Thyroid gland (tissue), 4 donors: ENCODE measurements at regions not wholly inside any gene's neighbourhood (a gene's known extent, or its start where the extent isn't known, plus 50 kb on each side); places are given as distances from the start of the nearest gene placed in this dataset.

Source experiments
- POLR2A ChIP-seq, 2 donors: fragments of 450-650 bp; IDR thresholded peaks; one replicate each; pipeline ENCODE4 v1.6.1; 2017; ENCODE audit warnings: antibody characterized with exemption in 2 of 2, mild to moderate bottlenecking in 2 of 2, moderate library complexity in 1 of 2
- TF ChIP-seq, protein P1 (sequence below), 6 experiments: fragments of 200-600 bp in 3 of 6; fragments of 450-650 bp in 3 of 6; sonication (generic) in 3 of 6; IDR thresholded peaks; one replicate each; pipeline ENCODE4 v1.5.1; 2016 to 2019; ENCODE audit warnings: antibody characterized with exemption in 6 of 6, mild to moderate bottlenecking in 2 of 6, inconsistent platforms in 1 of 6, moderate library complexity in 1 of 6

DNA sequence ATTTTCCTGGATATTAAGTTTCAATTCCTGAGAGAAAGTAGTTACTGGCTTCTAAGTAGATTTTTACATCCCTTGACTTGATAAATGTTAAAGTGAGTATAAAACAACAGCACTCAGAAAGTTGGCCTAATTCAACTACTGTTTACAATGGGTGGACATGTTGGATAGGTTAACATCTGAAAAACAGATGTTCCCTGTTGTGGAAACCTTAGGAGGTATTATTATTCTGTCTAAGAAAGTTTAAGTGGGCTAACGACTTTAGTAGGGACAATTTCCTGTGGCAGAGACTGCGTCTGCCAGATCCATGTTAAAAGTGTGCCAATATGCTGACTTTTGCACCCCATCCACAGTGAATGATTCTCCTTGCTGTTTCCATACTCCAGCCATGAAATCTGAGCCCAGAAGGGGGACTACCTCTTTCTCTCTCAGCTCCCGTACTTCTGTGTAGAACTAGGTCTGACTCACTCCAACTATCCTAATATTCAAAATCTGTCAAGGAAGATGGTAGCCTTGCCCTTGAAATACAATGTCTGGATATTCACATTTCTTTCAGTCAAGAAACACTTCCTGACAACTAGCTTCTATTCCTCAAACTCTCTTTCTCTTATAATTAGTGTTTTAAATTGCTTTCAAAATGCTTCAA lies 327.5 kb upstream of the HNRNPA3 start:
- no peak for TF ChIP-seq POLR2A (IDR thresholded peaks at IDR 0.05)
- TF ChIP-seq, protein P1, sequence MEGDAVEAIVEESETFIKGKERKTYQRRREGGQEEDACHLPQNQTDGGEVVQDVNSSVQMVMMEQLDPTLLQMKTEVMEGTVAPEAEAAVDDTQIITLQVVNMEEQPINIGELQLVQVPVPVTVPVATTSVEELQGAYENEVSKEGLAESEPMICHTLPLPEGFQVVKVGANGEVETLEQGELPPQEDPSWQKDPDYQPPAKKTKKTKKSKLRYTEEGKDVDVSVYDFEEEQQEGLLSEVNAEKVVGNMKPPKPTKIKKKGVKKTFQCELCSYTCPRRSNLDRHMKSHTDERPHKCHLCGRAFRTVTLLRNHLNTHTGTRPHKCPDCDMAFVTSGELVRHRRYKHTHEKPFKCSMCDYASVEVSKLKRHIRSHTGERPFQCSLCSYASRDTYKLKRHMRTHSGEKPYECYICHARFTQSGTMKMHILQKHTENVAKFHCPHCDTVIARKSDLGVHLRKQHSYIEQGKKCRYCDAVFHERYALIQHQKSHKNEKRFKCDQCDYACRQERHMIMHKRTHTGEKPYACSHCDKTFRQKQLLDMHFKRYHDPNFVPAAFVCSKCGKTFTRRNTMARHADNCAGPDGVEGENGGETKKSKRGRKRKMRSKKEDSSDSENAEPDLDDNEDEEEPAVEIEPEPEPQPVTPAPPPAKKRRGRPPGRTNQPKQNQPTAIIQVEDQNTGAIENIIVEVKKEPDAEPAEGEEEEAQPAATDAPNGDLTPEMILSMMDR (IDR thresholded peaks at IDR 0.05), result no peak
